Astrocyte (in vitro differentiated cells and primary cell): ENCODE measurements at regions not wholly inside any gene's neighbourhood (a gene's known extent, or its start where the extent isn't known, plus 50 kb on each side); places are given as distances from the start of the nearest gene placed in this dataset.

Experiments
- DNase-seq: peaks from one replicate; pipeline ENCODE4 v3.0.0-alpha.2; 2010; ENCODE audit warnings: low read depth
- FAIRE-seq: peaks from 2 replicates; lab custom pipeline; 2011; peaks lifted over from hg19 to GRCh38; lab: Jason Lieb, UNC
- H2AFZ ChIP-seq: 2 replicates; pipeline ENCODE4 v1.6.0; 2012; ENCODE audit warnings: low read depth, low read length, inconsistent platforms
- H3K27ac ChIP-seq: 2 replicates; pipeline ENCODE4 v1.5.1; 2011; ENCODE audit warnings: low read depth, low read length, inconsistent platforms
- H3K27me3 ChIP-seq: 2 replicates; pipeline ENCODE4 v1.6.0; 2011; ENCODE audit warnings: low read length, inconsistent platforms; ENCODE audit not compliant: insufficient read depth
- H3K36me3 ChIP-seq: 2 replicates; pipeline ENCODE4 v1.5.1; 2011; ENCODE audit warnings: low read length, inconsistent platforms; ENCODE audit not compliant: insufficient read depth
- H3K4me1 ChIP-seq: 2 replicates; pipeline ENCODE4 v1.5.1; 2011; ENCODE audit warnings: low read length, inconsistent platforms; ENCODE audit not compliant: insufficient read depth
- H3K4me2 ChIP-seq: 2 replicates; pipeline ENCODE4 v1.6.0; 2012; ENCODE audit warnings: low read length, inconsistent platforms
- H3K4me3 ChIP-seq: 2 replicates; pipeline ENCODE4 v1.5.1; 2011; ENCODE audit warnings: low read depth, mild to moderate bottlenecking, low read length, inconsistent platforms; ENCODE audit not compliant: insufficient read depth
- H3K79me2 ChIP-seq: 2 replicates; pipeline ENCODE4 v1.6.0; 2012; ENCODE audit warnings: mild to moderate bottlenecking, low read length, inconsistent platforms; ENCODE audit not compliant: insufficient read depth
- H3K9ac ChIP-seq: 2 replicates; pipeline ENCODE4 v1.6.0; 2012; ENCODE audit warnings: mild to moderate bottlenecking, low read length, inconsistent platforms
- H3K9me3 ChIP-seq: 2 replicates; pipeline ENCODE4 v1.5.1; 2012; ENCODE audit warnings: low read depth, mild to moderate bottlenecking, low read length, inconsistent platforms; ENCODE audit not compliant: insufficient read depth
- H4K20me1 ChIP-seq: 2 replicates; pipeline ENCODE4 v1.6.0; 2012; ENCODE audit warnings: low read length, inconsistent platforms; ENCODE audit not compliant: insufficient read depth
- H3K27ac Mint-ChIP-seq: one replicate; pipeline ENCODE4 v1.8.0; 2021; ENCODE audit warnings: mild to moderate bottlenecking, mixed read lengths; ENCODE audit not compliant: unreplicated experiment
- H3K27me3 Mint-ChIP-seq: one replicate; pipeline ENCODE4 v1.8.0; 2021; ENCODE audit warnings: low read depth, mixed read lengths; ENCODE audit not compliant: unreplicated experiment
- H3K36me3 Mint-ChIP-seq: one replicate; pipeline ENCODE4 v1.8.0; 2021; ENCODE audit warnings: low read depth, mixed read lengths; ENCODE audit not compliant: unreplicated experiment
- H3K4me1 Mint-ChIP-seq: one replicate; pipeline ENCODE4 v1.8.0; 2021; ENCODE audit warnings: low read depth, mixed read lengths; ENCODE audit not compliant: unreplicated experiment
- H3K4me3 Mint-ChIP-seq: one replicate; pipeline ENCODE4 v1.8.0; 2021; ENCODE audit warnings: mild to moderate bottlenecking, moderate library complexity, mixed read lengths; ENCODE audit not compliant: unreplicated experiment
- H3K9me3 Mint-ChIP-seq: one replicate; pipeline ENCODE4 v1.8.0; 2021; ENCODE audit warnings: mild to moderate bottlenecking, mixed read lengths; ENCODE audit not compliant: unreplicated experiment
- EZH2 ChIP-seq: IDR thresholded peaks from 2 replicates; pipeline ENCODE4 v1.6.1; 2012; ENCODE audit warnings: mild to moderate bottlenecking, low read length, inconsistent platforms; ENCODE audit not compliant: insufficient read depth
- TF ChIP-seq, protein P1 (sequence below): IDR thresholded peaks from 2 replicates; pipeline ENCODE4 v1.5.1; 2011; ENCODE audit warnings: low read depth, mild to moderate bottlenecking, inconsistent platforms, low read length, moderate library complexity; ENCODE audit not compliant: insufficient read depth

DNA sequence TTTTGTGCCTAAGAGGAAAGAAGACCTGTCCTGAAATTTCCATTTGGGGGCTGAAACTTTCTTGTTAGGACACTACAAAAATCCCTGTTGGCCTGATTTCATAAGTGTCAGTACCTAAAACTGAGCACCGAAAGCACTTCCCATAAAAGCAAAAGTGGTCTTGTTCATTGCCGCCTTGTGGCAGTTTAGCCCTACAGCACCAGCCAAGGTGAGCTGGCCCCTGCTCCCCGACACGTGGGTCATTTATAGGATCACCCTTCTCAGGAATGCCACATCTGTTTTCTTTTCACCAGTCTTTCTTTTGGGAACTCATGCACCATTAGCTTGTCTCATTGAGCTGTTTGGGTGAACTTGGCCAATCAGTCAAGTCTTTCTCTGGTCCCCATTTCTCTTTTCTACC is 155.8 kb upstream of the KAZN start:
- FAIRE-seq (no peak), DNase-seq (no peak)
- no peak overlapping the region for H2AFZ ChIP-seq
- H3K4me3 ChIP-seq = no peak overlapping the region
- H3K9me3 ChIP-seq = no peaks in the 10 kb centered on the region
- no peak overlapping the region for H3K27ac Mint-ChIP-seq
- no peaks in the 10 kb centered on the region for H4K20me1 ChIP-seq
- H3K36me3 Mint-ChIP-seq = no peaks in the 10 kb centered on the region
- no peak overlapping the region for H3K9ac ChIP-seq
- H3K27me3 Mint-ChIP-seq = peaks cover 12% of the 10 kb centered on the region
- no peaks in the 10 kb centered on the region for H3K4me1 Mint-ChIP-seq
- H3K27me3 ChIP-seq = no peaks in the 10 kb centered on the region
- TF ChIP-seq, protein P1, sequence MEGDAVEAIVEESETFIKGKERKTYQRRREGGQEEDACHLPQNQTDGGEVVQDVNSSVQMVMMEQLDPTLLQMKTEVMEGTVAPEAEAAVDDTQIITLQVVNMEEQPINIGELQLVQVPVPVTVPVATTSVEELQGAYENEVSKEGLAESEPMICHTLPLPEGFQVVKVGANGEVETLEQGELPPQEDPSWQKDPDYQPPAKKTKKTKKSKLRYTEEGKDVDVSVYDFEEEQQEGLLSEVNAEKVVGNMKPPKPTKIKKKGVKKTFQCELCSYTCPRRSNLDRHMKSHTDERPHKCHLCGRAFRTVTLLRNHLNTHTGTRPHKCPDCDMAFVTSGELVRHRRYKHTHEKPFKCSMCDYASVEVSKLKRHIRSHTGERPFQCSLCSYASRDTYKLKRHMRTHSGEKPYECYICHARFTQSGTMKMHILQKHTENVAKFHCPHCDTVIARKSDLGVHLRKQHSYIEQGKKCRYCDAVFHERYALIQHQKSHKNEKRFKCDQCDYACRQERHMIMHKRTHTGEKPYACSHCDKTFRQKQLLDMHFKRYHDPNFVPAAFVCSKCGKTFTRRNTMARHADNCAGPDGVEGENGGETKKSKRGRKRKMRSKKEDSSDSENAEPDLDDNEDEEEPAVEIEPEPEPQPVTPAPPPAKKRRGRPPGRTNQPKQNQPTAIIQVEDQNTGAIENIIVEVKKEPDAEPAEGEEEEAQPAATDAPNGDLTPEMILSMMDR = no peak
- no peak for TF ChIP-seq EZH2
- peaks cover 32% of the 10 kb centered on the region for H3K4me1 ChIP-seq
- H3K4me3 Mint-ChIP-seq = no peak overlapping the region
- no peaks in the 10 kb centered on the region for H3K9me3 Mint-ChIP-seq
- no peaks in the 10 kb centered on the region for H3K79me2 ChIP-seq
- no peaks in the 10 kb centered on the region for H3K36me3 ChIP-seq
- H3K4me2 ChIP-seq = no peak overlapping the region
- H3K27ac ChIP-seq = no peak overlapping the region

DNA sequence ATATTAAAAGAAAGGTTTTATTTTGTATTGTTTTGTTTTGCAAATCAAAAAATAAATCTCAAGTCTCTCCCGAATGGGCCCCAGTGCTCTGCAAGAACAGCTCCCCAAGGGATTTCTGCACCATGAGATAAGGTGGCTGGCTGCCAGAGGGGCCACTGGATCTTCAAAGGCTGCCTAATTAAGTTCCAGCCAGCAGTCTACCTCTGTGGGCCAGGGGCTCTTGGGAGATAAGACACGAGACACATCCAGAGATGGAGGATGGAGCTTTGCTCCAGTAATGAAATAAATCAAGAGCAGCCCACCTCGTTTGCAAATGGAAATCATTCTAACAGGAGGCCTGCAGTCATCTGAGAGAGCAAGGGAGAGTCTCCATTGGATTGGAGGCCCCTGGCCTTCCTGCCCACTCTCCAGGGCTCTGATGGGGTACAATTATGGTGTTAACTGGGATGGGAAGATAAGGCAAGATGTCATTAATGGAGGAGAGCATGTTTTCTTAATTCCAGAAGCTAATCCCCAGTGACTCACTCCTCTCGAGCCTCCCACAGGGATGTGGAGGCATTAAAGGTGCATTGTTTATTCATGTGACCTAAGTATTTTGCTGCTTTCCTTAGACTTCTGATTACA is 155.2 kb upstream of the KAZN start:
- Histone ChIP-seq H3K4me3 (no peak overlapping the region), H4K20me1 (no peaks in the 10 kb centered on the region), H3K27ac (no peak overlapping the region), H3K79me2 (no peaks in the 10 kb centered on the region), H3K9me3 (no peaks in the 10 kb centered on the region), H2AFZ (no peak overlapping the region), H3K36me3 (no peaks in the 10 kb centered on the region), H3K27me3 (no peaks in the 10 kb centered on the region), H3K9ac (no peak overlapping the region), H3K4me1 (peaks cover 32% of the 10 kb centered on the region), H3K4me2 (peak overlapping the region; percentile 44)
- peak; percentile 18 for DNase-seq
- TF ChIP-seq, protein P1 = no peak
- no peaks in the 10 kb centered on the region for H3K9me3 Mint-ChIP-seq
- H3K36me3 Mint-ChIP-seq = no peaks in the 10 kb centered on the region
- H3K27ac Mint-ChIP-seq = no peak overlapping the region
- no peak for FAIRE-seq
- no peak overlapping the region for H3K4me3 Mint-ChIP-seq
- no peaks in the 10 kb centered on the region for H3K4me1 Mint-ChIP-seq
- peaks cover 16% of the 10 kb centered on the region for H3K27me3 Mint-ChIP-seq

DNA sequence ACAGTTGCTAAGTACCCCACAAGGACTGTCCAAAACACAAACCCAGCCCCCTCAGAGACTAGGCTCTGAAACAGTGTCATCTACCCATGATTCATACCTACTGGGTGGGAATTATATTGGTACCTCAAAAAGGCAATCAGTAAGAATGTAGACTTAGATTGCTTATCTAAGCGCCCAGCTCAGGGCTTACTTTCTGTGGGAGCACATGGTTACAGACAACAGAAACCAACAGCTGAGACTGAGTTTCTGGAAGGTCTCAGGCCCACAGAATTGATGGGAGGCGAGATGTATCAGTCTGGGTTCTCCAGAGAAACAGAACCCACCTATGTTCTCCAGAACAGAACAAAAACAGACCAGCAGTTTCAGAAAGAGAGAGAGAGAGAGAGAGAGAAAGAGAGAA is 147.3 kb upstream of the KAZN start:
- FAIRE-seq = no peak
- H3K27ac ChIP-seq = no peak overlapping the region
- no peak overlapping the region for H3K9ac ChIP-seq
- no peak overlapping the region for H3K4me2 ChIP-seq
- Mint-ChIP-seq H3K4me3 (no peak overlapping the region), H3K36me3 (no peaks in the 10 kb centered on the region), H3K27ac (no peak overlapping the region), H3K4me1 (no peaks in the 10 kb centered on the region), H3K9me3 (peaks cover 2% of the 10 kb centered on the region), H3K27me3 (peaks cover 26% of the 10 kb centered on the region)
- H3K27me3 ChIP-seq = no peaks in the 10 kb centered on the region
- H3K79me2 ChIP-seq = no peaks in the 10 kb centered on the region
- no peaks in the 10 kb centered on the region for H4K20me1 ChIP-seq
- H3K9me3 ChIP-seq = no peaks in the 10 kb centered on the region
- no peak overlapping the region for H2AFZ ChIP-seq
- H3K4me3 ChIP-seq = no peak overlapping the region
- TF ChIP-seq EZH2 = no peak
- TF ChIP-seq, protein P1 = no peak
- no peaks in the 10 kb centered on the region for H3K4me1 ChIP-seq
- DNase-seq = no peak
- no peaks in the 10 kb centered on the region for H3K36me3 ChIP-seq
